C1 segment of cervical spinal cord (tissue), 14 donors: ENCODE measurements at regions not wholly inside any gene's neighbourhood (a gene's known extent, or its start where the extent isn't known, plus 50 kb on each side); places are given as distances from the start of the nearest gene placed in this dataset.
"Not testable (repeated sequence)": the region's sequence is repeated elsewhere in the genome, so short reads cannot be mapped to it uniquely, and the experiment has no call there.

Experiments
- DNase-seq, 14 donors: peaks; one replicate each; lab custom pipeline; 2025; lab: John Stamatoyannopoulos, UW

DNA sequence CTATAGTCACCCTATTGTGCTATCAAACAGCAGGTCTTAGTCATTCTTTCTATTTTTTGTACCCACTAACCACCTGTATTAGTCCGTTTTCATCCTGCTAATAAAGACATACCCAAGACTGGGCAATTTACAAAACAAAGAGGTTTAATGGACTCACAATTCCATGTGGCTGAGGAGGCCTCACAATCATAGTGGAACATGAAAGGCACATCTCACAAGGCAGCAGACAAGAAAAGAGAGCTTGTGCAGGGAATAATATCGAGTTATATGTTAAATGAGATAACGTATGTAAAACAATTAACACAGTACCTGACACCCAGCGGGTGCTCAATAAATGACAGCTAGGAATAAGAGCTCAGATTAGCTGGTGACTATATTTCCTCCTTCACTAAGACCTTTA is 88.1 kb upstream of the WDR44 start:
- no peak for DNase-seq

DNA sequence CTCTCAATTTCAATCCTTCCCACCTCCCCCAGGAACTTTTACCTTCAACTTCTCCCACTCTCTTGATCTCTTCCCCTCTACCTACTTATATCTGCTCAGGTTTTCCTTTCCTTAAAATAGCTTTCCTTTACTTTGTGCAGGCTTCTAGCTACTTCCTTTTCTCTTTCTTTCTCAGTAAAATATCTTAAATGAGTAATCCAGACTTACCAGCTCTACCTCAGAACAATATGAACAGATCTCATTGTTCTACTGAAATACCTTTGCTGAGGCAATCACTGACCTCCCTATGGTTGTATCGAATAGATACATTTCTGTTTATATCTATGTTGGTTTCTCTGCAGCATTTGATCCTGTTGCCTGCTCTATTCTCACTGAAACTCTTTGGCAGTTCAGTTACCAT is 86.7 kb upstream of the WDR44 start:
- no peak for DNase-seq

DNA sequence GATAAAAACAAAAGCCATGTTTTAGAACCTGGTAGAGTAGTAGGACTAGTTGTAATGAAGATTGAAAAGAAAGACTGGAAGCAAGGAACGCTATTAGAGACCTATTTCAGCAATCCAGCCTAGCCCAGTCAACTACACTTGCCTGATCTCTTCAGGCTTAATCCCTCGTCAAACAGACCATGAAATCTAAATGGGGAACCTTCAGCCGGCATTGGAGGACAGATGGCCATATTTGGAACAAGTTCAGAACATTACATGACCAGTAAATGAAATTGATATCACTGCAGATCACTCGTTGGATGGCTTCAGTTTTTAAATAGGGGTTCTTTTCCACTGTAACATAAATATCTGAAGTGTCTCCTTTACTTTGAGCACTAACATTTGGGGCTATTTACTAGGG is 84.8 kb upstream of the WDR44 start:
- DNase-seq: peak in 1 of 14 donors; percentile 3

- DNase-seq: no peak
Observed at GRCh38 chrX:118271775-118272174, 74.1 kb upstream of the WDR44 start.

DNA sequence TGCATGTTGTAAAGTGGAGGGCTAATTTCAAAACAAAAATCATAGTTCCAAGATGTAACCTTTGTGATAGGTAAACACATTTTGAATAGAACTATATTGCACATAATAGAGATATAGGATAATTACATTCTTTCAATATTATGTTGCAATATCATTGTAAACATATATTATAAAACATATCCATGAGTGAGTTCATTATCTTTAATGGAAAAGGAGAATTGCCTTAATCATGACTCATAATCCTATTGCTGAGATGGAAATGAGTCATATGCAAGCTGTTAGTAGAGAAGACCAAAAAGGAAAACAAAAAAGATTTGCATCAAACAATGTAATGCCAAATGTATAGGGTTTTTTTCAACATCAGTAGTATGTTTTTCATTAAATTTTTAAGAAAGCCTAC is 73.7 kb upstream of the WDR44 start:
- DNase-seq: no peak

- no peak for DNase-seq
Observed at GRCh38 chrX:118286066-118286762, 59.7 kb upstream of the WDR44 start.

DNA sequence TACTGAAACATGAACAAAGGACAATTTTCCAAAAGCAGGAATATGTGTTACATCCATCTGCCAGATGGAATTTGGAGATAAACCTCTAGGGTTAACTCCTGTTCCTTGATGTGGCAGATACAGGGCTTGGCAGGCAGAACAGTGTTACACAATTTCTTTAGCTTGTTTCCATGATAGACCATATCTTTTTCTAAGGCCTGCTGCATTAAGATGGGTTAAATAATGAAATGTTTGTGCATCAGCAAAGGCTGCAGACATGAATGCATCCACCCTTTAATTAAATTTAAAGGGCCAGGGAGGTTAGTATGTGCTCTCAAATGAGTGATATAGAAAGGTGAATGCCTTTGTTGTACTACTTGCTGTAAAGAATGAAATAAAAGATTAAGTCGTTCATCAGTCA is 50.1 kb upstream of the WDR44 start:
- DNase-seq: not testable (repeated sequence)
